GM12873 (cell line): ENCODE measurements at regions not wholly inside any gene's neighbourhood (a gene's known extent, or its start where the extent isn't known, plus 50 kb on each side); places are given as distances from the start of the nearest gene placed in this dataset.

Experiments
- TF ChIP-seq, protein P1 (sequence below): IDR thresholded peaks from 2 replicates; pipeline ENCODE4 v1.5.1; 2012; ENCODE audit warnings: low read depth, mild to moderate bottlenecking, moderate library complexity, low read length, control low read depth; ENCODE audit not compliant: insufficient read depth; ENCODE audit errors: missing control alignments

DNA sequence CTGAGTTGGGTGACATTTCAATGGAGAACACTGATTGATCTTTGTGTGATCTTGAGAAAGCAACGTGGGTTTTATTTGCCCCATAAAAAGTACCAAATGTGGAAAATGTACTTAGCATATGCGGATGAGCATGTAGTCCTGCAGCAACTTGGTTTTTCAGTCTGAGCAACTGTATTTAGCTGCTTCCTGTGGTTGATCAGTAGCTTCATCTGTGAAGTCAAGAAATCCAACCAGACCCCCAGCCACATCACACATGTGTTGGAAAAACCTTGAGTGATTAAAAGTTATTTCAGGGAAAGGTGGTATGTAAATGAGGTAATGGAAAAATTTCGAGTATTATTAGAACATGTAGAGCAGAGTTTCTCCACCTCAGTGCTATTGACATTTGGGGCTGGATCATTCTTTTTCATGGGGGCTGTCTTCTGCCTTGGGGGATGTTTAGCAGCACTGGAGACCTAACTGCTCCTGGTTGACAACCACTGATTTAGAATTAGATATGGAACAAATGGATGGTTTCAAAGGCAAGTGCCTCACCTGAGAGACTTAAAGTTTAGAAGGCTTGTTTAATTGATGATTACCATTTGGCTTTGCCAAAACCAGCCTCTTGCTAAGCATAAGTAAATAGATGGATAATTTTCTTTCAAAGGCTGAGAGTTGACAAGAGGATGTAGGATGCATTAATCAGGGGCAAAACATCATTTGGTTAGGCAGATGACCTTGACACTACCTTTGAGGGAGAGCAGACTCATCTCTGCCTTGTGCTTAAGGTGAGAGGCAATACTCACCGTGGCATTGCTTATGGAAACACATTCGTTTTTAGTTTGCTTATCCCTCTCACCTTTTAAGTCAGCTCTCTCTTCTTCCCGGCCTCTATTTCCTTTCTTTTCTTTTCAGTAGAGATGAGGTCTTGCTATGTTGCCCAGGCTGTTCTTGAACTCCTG lies 193.0 kb upstream of the RPS6KA3 start:
- TF ChIP-seq, protein P1, sequence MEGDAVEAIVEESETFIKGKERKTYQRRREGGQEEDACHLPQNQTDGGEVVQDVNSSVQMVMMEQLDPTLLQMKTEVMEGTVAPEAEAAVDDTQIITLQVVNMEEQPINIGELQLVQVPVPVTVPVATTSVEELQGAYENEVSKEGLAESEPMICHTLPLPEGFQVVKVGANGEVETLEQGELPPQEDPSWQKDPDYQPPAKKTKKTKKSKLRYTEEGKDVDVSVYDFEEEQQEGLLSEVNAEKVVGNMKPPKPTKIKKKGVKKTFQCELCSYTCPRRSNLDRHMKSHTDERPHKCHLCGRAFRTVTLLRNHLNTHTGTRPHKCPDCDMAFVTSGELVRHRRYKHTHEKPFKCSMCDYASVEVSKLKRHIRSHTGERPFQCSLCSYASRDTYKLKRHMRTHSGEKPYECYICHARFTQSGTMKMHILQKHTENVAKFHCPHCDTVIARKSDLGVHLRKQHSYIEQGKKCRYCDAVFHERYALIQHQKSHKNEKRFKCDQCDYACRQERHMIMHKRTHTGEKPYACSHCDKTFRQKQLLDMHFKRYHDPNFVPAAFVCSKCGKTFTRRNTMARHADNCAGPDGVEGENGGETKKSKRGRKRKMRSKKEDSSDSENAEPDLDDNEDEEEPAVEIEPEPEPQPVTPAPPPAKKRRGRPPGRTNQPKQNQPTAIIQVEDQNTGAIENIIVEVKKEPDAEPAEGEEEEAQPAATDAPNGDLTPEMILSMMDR = no peak

DNA sequence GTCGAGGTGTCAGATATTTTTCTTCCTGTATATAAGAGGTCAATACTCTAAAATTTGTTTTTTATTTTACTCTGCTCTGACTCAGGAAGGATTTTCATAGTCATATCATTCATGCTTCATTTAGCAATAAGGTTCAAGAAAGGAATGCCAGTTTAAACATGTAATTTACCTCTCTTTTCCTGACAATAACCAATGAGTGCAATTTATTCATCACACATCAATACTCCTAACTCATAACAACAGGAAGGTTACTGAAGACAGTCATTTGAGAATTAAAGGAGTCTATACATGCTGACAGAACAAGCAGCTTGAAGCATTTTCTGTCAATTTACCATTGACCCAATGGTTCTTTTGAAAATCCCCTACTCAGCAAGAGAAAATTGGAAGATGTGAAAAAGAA lies 190.3 kb upstream of the RPS6KA3 start:
- TF ChIP-seq, protein P1 = no peak

DNA sequence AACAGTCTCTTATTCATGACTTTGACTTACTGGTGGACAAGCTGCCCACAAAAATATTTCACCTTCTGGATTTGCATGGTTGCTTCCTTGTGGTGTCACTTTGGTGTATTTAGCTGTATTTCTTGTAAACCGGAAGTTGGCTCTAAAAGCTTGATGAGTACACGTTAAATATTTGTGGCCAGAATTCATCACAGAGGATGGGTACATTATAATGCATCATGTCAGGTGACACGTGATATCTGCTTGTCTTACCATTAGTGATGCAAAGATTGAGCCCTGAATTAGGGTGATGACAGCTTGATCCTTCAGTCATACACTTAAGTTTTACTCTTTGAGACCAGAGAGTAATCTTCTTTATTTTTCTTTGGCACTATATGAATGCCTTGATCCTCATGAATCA lies 188.3 kb upstream of the RPS6KA3 start:
- TF ChIP-seq, protein P1 = no peak

DNA sequence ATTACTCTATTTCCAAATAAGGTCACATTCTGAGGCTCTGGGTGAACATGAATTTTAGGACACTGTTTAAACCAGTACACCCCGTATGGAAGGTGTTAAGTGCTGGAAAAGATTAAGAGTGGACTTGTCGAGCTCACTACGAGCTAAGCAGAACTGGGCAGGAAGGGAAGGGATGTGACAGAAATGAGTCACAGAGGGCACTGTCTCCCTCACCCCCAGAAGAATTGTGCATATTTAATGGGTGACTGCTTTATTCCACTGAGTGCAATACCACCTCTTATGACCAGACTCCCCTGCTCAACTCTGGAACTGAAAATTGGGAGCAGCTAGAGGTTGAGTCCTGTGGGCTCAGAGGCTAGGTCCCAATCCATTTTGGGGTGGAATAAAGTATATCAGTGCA lies 187.4 kb upstream of the RPS6KA3 start:
- TF ChIP-seq, protein P1 = no peak

DNA sequence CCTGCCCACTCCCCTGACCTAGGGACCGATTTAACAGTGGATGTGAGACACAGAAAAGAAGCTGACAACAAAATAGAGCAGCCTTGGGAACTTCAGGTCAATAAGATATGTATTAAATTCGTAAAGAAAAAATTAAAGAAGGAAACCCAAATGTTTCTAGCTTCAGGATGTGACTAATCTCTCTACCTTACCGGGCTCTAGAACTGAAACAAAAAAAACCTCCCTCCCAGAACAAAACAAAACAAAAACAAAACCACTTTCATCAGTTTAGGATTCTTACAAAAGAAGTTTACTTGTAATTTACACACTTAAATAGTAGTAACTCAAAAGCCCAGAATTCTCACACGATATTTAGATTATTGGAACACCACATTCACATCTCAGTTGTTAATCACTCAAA lies 185.8 kb upstream of the RPS6KA3 start:
- TF ChIP-seq, protein P1 = no peak

DNA sequence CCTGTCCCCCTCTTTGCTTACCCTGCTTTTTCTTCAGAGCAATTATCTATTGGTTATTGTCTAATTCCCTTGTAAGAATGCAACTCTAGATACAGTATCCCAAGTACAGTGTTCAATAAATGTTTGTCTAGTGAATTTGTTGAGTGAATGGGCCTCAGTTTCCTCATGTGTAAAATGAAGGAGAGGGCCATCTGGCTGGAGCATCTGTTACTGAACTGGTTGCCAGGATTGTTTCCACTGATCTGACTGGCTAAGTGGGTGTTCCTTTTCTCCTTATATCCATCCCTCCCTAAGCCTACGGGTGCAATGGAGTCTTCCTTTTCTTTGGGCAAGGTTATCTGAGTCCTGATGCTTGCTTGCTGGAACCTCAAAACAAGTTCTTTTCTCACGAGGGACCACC lies 185.2 kb upstream of the RPS6KA3 start:
- TF ChIP-seq, protein P1 = no peak

DNA sequence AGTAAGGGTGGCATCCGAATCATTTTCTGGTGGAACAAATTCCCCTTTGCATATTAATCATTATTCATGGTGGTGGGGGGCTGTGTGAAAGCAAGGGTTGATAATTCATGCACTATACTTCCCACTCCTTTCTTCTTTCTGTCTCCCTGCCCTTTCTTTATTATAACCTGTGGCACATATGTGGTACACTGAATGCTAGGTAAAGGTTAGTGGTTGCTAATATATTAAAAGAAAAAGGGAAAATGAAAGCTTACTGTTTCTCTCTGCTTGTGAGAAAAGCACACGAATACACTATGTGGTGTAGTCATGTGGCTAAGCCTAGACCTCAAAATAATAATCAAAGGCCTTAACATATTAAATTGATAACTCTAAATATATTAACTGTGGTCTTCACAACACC lies 178.4 kb upstream of the RPS6KA3 start:
- TF ChIP-seq, protein P1 = no peak
